ENCODE measurements at regions not wholly inside any gene's neighbourhood (a gene's known extent, or its start where the extent isn't known, plus 50 kb on each side); places are given as distances from the start of the nearest gene placed in this dataset.

- Histone ChIP-seq H4K20me1 (ENCODE audit: control insufficient read depth, insufficient read depth, insufficient read length) (no peaks in the 10 kb centered on the region), H4K8ac (replicated peaks; ENCODE audit: insufficient read length, low read depth, low read length) (no peak overlapping the region), H3K4ac (ENCODE audit: low read depth, low read length) (no peak overlapping the region), H2BK12ac (ENCODE audit: insufficient read length, low read depth, low read length) (no peak overlapping the region), H3K9me3 (ENCODE audit: control insufficient read depth, low read depth, low read length) (no peaks in the 10 kb centered on the region), H3K4me1 (ENCODE audit: insufficient read depth, low read length) (no peaks in the 10 kb centered on the region; the same call in 1 of the 2 replicates), H3K23me2 (ENCODE audit: insufficient read length, low read depth, low read length, poor library complexity, severe bottlenecking) (peaks cover 3% of the 10 kb centered on the region), H2BK120ac (ENCODE audit: low read depth, low read length, poor library complexity, severe bottlenecking) (no peak overlapping the region), H2AK5ac (ENCODE audit: insufficient read length, low read length) (no peak overlapping the region), H3K56ac (ENCODE audit: insufficient read length, low read depth, low read length) (no peak overlapping the region), H3K23ac (ENCODE audit: insufficient read length, low read depth, low read length) (no peak overlapping the region), H2BK5ac (ENCODE audit: insufficient read length, low read length) (no peak overlapping the region), H3K9ac (ENCODE audit: extremely low read depth, insufficient read length, low read length) (no peak overlapping the region), H3K4me2 (ENCODE audit: insufficient read depth, insufficient read length, low read length) (no peak overlapping the region), H3K79me2 (ENCODE audit: insufficient read depth, low read length) (no peaks in the 10 kb centered on the region), H3T11ph (ENCODE audit: low read length) (no peak overlapping the region), H3K27ac (ENCODE audit: insufficient read length, low read depth, low read length) (no peak overlapping the region), H2BK20ac (ENCODE audit: low read depth, low read length, poor library complexity, severe bottlenecking) (no peak overlapping the region), H4K5ac (ENCODE audit: insufficient read length, low read depth, low read length) (no peak overlapping the region), H3K18ac (ENCODE audit: insufficient read length, low read depth, low read length) (no peak overlapping the region), H3K27me3 (ENCODE audit: insufficient read depth, low read length) (no peaks in the 10 kb centered on the region), H2AFZ (ENCODE audit: low read length) (no peak overlapping the region), H2BK15ac (ENCODE audit: low read depth, low read length) (no peak overlapping the region), H4K91ac (ENCODE audit: insufficient read length, low read depth, low read length) (no peak overlapping the region), H3K79me1 (ENCODE audit: insufficient read depth, low read depth, low read length, poor library complexity, severe bottlenecking) (no peaks in the 10 kb centered on the region), H3K14ac (ENCODE audit: insufficient read depth, low read length) (no peak overlapping the region)
- H3K4me3 Mint-ChIP-seq = no peak overlapping the region
- H3K9me3 Mint-ChIP-seq = no peaks in the 10 kb centered on the region
- no peaks in the 10 kb centered on the region for H3K36me3 Mint-ChIP-seq (ENCODE audit: insufficient read depth in 1 of 3, low read depth in 3 of 3)
- no peak overlapping the region for H3K27ac Mint-ChIP-seq
- H3K27me3 Mint-ChIP-seq (ENCODE audit: low read depth) = no peaks in the 10 kb centered on the region
- no peak for DNase-seq
- TF ChIP-seq CTCF (conservative IDR thresholded peaks at IDR 0.05) = no peak
- WGBS (ENCODE audit: extremely low coverage, insufficient read length, low lambda C conversion rate) = no CpG with 5 or more reads among the region's 1 CpG
- H3K4me1 Mint-ChIP-seq = peaks cover 11 to 18% of the 10 kb centered on the region in 2 experiments
Observed at GRCh38 chr3:102672305-102672704, 237.5 kb downstream of the ZPLD1 start.
